H9 (cell line): ENCODE measurements at regions not wholly inside any gene's neighbourhood (a gene's known extent, or its start where the extent isn't known, plus 50 kb on each side); places are given as distances from the start of the nearest gene placed in this dataset.

Experiments used
- DNase-seq: peaks from one replicate; pipeline ENCODE4 v3.0.0-alpha.2; 2017
- H2AFZ ChIP-seq: one replicate; pipeline ENCODE4 v1.6.1; 2013; ENCODE audit warnings: mild to moderate bottlenecking, low read length, control low read depth, moderate library complexity
- H2AK5ac ChIP-seq: 2 replicates; pipeline ENCODE4 v1.6.1; 2013; ENCODE audit warnings: low read length, control low read depth, mixed read lengths; ENCODE audit not compliant: insufficient read length
- H2BK120ac ChIP-seq: one replicate; pipeline ENCODE4 v1.6.1; 2013; ENCODE audit warnings: low read depth, mild to moderate bottlenecking, low read length, control low read depth, inconsistent platforms; ENCODE audit not compliant: poor library complexity, severe bottlenecking
- H2BK12ac ChIP-seq: 2 replicates; pipeline ENCODE4 v1.6.1; 2013; ENCODE audit warnings: low read length, control low read depth, mixed read lengths, low read depth; ENCODE audit not compliant: insufficient read length
- H2BK15ac ChIP-seq: 2 replicates; pipeline ENCODE4 v1.6.1; 2013; ENCODE audit warnings: low read depth, low read length, control low read depth
- H2BK20ac ChIP-seq: one replicate; pipeline ENCODE4 v1.6.1; 2013; ENCODE audit warnings: low read depth, mild to moderate bottlenecking, low read length, control low read depth, inconsistent platforms; ENCODE audit not compliant: poor library complexity, severe bottlenecking
- H2BK5ac ChIP-seq: 2 replicates; pipeline ENCODE4 v1.6.1; 2013; ENCODE audit warnings: low read length, control low read depth, mixed read lengths; ENCODE audit not compliant: insufficient read length
- H3K14ac ChIP-seq: 2 replicates; pipeline ENCODE4 v1.6.1; 2013; ENCODE audit warnings: low read length, control low read depth; ENCODE audit not compliant: insufficient read depth
- H3K18ac ChIP-seq: 2 replicates; pipeline ENCODE4 v1.6.1; 2013; ENCODE audit warnings: low read depth, mild to moderate bottlenecking, mixed read lengths, low read length, control low read depth; ENCODE audit not compliant: insufficient read length
- H3K23ac ChIP-seq: 2 replicates; pipeline ENCODE4 v1.6.1; 2013; ENCODE audit warnings: low read length, control low read depth, mixed read lengths, low read depth; ENCODE audit not compliant: insufficient read length
- H3K23me2 ChIP-seq: 2 replicates; pipeline ENCODE4 v1.6.1; 2013; ENCODE audit warnings: low read depth, mild to moderate bottlenecking, mixed read lengths, low read length, control low read depth; ENCODE audit not compliant: insufficient read length, poor library complexity, severe bottlenecking
- H3K27ac ChIP-seq: 2 replicates; pipeline ENCODE4 v1.5.1; 2013; ENCODE audit warnings: low read length, control low read depth, mixed read lengths, low read depth; ENCODE audit not compliant: insufficient read length
- H3K27me3 ChIP-seq: 2 replicates; pipeline ENCODE4 v1.6.1; 2013; ENCODE audit warnings: low read length, control low read depth, inconsistent platforms; ENCODE audit not compliant: insufficient read depth
- H3K4ac ChIP-seq: 2 replicates; pipeline ENCODE4 v1.6.1; 2013; ENCODE audit warnings: low read depth, mild to moderate bottlenecking, control low read depth, inconsistent platforms, low read length, moderate library complexity
- H3K4me1 ChIP-seq: 2 replicates; pipeline ENCODE4 v1.6.1; 2013; ENCODE audit warnings: low read length, control low read depth, inconsistent platforms; ENCODE audit not compliant: insufficient read depth
- H3K4me2 ChIP-seq: 2 replicates; pipeline ENCODE4 v1.6.1; 2013; ENCODE audit warnings: low read length, control low read depth, mixed read lengths; ENCODE audit not compliant: insufficient read length, insufficient read depth
- H3K56ac ChIP-seq: 2 replicates; pipeline ENCODE4 v1.6.1; 2013; ENCODE audit warnings: low read depth, mild to moderate bottlenecking, mixed read lengths, low read length, control low read depth; ENCODE audit not compliant: insufficient read length
- H3K79me1 ChIP-seq: 2 replicates; pipeline ENCODE4 v1.6.1; 2013; ENCODE audit warnings: low read depth, mild to moderate bottlenecking, moderate library complexity, low read length, control low read depth, inconsistent platforms; ENCODE audit not compliant: insufficient read depth, poor library complexity, severe bottlenecking
- H3K79me2 ChIP-seq: 2 replicates; pipeline ENCODE4 v1.6.1; 2013; ENCODE audit warnings: low read length, control low read depth, inconsistent platforms; ENCODE audit not compliant: insufficient read depth
- H3K9ac ChIP-seq: 2 replicates; pipeline ENCODE4 v1.6.1; 2013; ENCODE audit warnings: low read length, control low read depth, mixed read lengths; ENCODE audit not compliant: insufficient read length; ENCODE audit errors: extremely low read depth
- H3K9me3 ChIP-seq: one replicate; pipeline ENCODE4 v1.6.1; 2013; ENCODE audit warnings: low read depth, low read length, inconsistent platforms; ENCODE audit not compliant: control insufficient read depth
- H3T11ph ChIP-seq: one replicate; pipeline ENCODE4 v1.6.1; 2013; ENCODE audit warnings: mild to moderate bottlenecking, low read length, control low read depth, inconsistent platforms
- H4K20me1 ChIP-seq: one replicate; pipeline ENCODE4 v1.6.1; 2013; ENCODE audit not compliant: control insufficient read depth, insufficient read length, insufficient read depth
- H4K5ac ChIP-seq: 2 replicates; pipeline ENCODE4 v1.6.1; 2013; ENCODE audit warnings: low read depth, mild to moderate bottlenecking, mixed read lengths, low read length, control low read depth; ENCODE audit not compliant: insufficient read length
- H4K8ac ChIP-seq: replicated peaks from 2 replicates; pipeline ENCODE4 v1.6.1; 2013; ENCODE audit warnings: low read length, control low read depth, mixed read lengths, low read depth; ENCODE audit not compliant: insufficient read length
- H4K91ac ChIP-seq: 2 replicates; pipeline ENCODE4 v1.6.1; 2013; ENCODE audit warnings: low read depth, mild to moderate bottlenecking, moderate library complexity, mixed read lengths, low read length, control low read depth; ENCODE audit not compliant: insufficient read length
- H3K27ac Mint-ChIP-seq, 3 experiments: 2 replicates in 2 of 3; 3 replicates in 1 of 3; pipeline ENCODE4 v1.8.0; 2020 to 2021; ENCODE audit warnings: mixed read lengths in 3 of 3, mild to moderate bottlenecking in 1 of 3, moderate library complexity in 1 of 3
- H3K27me3 Mint-ChIP-seq: 2 replicates; pipeline ENCODE4 v1.8.0; 2021; ENCODE audit warnings: low read depth, mild to moderate bottlenecking, moderate library complexity, mixed read lengths
- H3K36me3 Mint-ChIP-seq, 3 experiments: 2 replicates in 2 of 3; 3 replicates in 1 of 3; pipeline ENCODE4 v1.8.0; 2020 to 2021; ENCODE audit warnings: low read depth in 3 of 3, mixed read lengths in 3 of 3; ENCODE audit not compliant: insufficient read depth in 1 of 3
- H3K4me1 Mint-ChIP-seq, 2 experiments: 2 replicates each; pipeline ENCODE4 v1.8.0; 2020; ENCODE audit warnings: mixed read lengths in 2 of 2
- H3K4me3 Mint-ChIP-seq, 2 experiments: 2 replicates in 1 of 2; 3 replicates in 1 of 2; pipeline ENCODE4 v1.8.0; 2020 to 2021; ENCODE audit warnings: mild to moderate bottlenecking in 2 of 2, mixed read lengths in 2 of 2, moderate library complexity in 1 of 2
- H3K9me3 Mint-ChIP-seq, 2 experiments: 2 replicates in 1 of 2; 3 replicates in 1 of 2; pipeline ENCODE4 v1.8.0; 2020; ENCODE audit warnings: mild to moderate bottlenecking in 2 of 2, mixed read lengths in 2 of 2, moderate library complexity in 1 of 2
- TF ChIP-seq, protein P1 (sequence below): fragments of 200-600 bp; sonication (generic); conservative IDR thresholded peaks from 3 replicates; pipeline ENCODE4 v1.8.0; 2021; ENCODE audit warnings: antibody characterized with exemption, mild to moderate bottlenecking

DNA sequence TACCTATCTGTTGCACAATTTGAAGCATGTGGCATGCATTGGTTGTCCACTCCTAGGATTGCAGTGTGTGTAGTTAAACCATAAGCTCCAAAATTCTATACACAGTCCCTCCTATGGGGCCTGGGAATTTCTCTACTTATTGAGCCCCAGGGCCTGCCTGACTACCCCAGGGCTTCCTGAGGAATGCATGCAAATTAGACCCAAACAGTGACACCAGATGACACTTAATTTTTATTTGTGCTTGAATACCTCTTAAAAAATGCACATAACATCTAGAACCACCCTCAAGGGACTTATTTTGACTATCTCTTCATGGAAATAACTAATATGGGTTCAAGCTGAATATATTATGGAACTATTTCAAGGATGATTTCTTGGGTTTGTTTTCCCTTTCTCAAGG is 236.4 kb downstream of the PPP1R2C start:
- Histone ChIP-seq H4K20me1 (no peaks in the 10 kb centered on the region), H4K91ac (no peak overlapping the region), H3K23me2 (no peaks in the 10 kb centered on the region), H2BK120ac (no peak overlapping the region), H3T11ph (no peak overlapping the region), H2BK15ac (no peak overlapping the region), H2BK20ac (no peak overlapping the region), H3K14ac (no peak overlapping the region), H3K56ac (no peak overlapping the region), H3K79me1 (no peaks in the 10 kb centered on the region), H3K23ac (no peak overlapping the region), H4K5ac (no peak overlapping the region), H3K79me2 (no peaks in the 10 kb centered on the region), H3K4me1 (no peaks in the 10 kb centered on the region), H3K9ac (no peak overlapping the region), H2AK5ac (no peak overlapping the region), H2BK12ac (no peak overlapping the region), H2BK5ac (no peak overlapping the region), H3K27me3 (no peaks in the 10 kb centered on the region), H3K4me2 (no peak overlapping the region), H2AFZ (no peak overlapping the region), H3K27ac (no peak overlapping the region), H3K4ac (no peak overlapping the region), H4K8ac (no peak overlapping the region), H3K18ac (no peak overlapping the region), H3K9me3 (no peaks in the 10 kb centered on the region)
- Mint-ChIP-seq H3K36me3 (peaks cover 0 to 2% (median 0%) of the 10 kb centered on the region in 3 experiments; a peak in 3 of 7 replicates), H3K27me3 (no peaks in the 10 kb centered on the region), H3K4me3 (no peak overlapping the region), H3K4me1 (peaks cover 3 to 8% of the 10 kb centered on the region in 2 experiments), H3K9me3 (peaks cover 0 to 33% of the 10 kb centered on the region in 2 experiments; a peak in 3 of 5 replicates), H3K27ac (no peak overlapping the region)
- no peak for DNase-seq
- TF ChIP-seq, protein P1, sequence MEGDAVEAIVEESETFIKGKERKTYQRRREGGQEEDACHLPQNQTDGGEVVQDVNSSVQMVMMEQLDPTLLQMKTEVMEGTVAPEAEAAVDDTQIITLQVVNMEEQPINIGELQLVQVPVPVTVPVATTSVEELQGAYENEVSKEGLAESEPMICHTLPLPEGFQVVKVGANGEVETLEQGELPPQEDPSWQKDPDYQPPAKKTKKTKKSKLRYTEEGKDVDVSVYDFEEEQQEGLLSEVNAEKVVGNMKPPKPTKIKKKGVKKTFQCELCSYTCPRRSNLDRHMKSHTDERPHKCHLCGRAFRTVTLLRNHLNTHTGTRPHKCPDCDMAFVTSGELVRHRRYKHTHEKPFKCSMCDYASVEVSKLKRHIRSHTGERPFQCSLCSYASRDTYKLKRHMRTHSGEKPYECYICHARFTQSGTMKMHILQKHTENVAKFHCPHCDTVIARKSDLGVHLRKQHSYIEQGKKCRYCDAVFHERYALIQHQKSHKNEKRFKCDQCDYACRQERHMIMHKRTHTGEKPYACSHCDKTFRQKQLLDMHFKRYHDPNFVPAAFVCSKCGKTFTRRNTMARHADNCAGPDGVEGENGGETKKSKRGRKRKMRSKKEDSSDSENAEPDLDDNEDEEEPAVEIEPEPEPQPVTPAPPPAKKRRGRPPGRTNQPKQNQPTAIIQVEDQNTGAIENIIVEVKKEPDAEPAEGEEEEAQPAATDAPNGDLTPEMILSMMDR = no peak
